WTC11 (cell line): ENCODE measurements at regions not wholly inside any gene's neighbourhood (a gene's known extent, or its start where the extent isn't known, plus 50 kb on each side); places are given as distances from the start of the nearest gene placed in this dataset.
"Not testable (repeated sequence)": the region's sequence is repeated elsewhere in the genome, so short reads cannot be mapped to it uniquely, and the experiment has no call there.

Experiments
- ATAC-seq: fragments of 200-7000 bp; cut with Tn5 transposase; 2 replicates; pipeline ENCODE4 v1.10.0; 2021; ENCODE audit warnings: mild to moderate bottlenecking, moderate library complexity
- CTCF ChIA-PET: fragments of 300-600 bp; sonication (Branson Sonifier 250); formaldehyde crosslinking; loops from one replicate; lab custom pipeline; 2021; ENCODE audit warnings: antibody characterized with exemption; lab: Charles Lee
- POLR2A ChIA-PET: fragments of 350-600 bp; sonication (Branson Sonifier 250); formaldehyde crosslinking; loops from one replicate; lab custom pipeline; 2021; ENCODE audit warnings: antibody characterized with exemption; lab: Charles Lee
- DNase-seq: peaks from one replicate; pipeline ENCODE4 v3.0.0; 2021; ENCODE audit warnings: low spot score
- H3K27ac Mint-ChIP-seq: 2 replicates; pipeline ENCODE4 v1.8.0; 2021; ENCODE audit warnings: mixed read lengths
- H3K27me3 Mint-ChIP-seq: 2 replicates; pipeline ENCODE4 v1.8.0; 2021; ENCODE audit warnings: low read depth, mild to moderate bottlenecking, moderate library complexity, mixed read lengths
- H3K36me3 Mint-ChIP-seq: 2 replicates; pipeline ENCODE4 v1.8.0; 2021; ENCODE audit warnings: mixed read lengths
- H3K4me1 Mint-ChIP-seq: 2 replicates; pipeline ENCODE4 v1.8.0; 2022; ENCODE audit warnings: mixed read lengths
- H3K4me3 Mint-ChIP-seq: 2 replicates; pipeline ENCODE4 v1.8.0; 2021; ENCODE audit warnings: mild to moderate bottlenecking, moderate library complexity, mixed read lengths
- H3K9me3 Mint-ChIP-seq: 2 replicates; pipeline ENCODE4 v1.8.0; 2021; ENCODE audit warnings: mixed read lengths
- AFF4 ChIP-seq: sonication (generic); formaldehyde crosslinking; IDR thresholded peaks from 2 replicates; pipeline ENCODE4 v1.8.1; 2023; ENCODE audit warnings: mild to moderate bottlenecking, missing genetic modification reagents, borderline replicate concordance
- ATF6 ChIP-seq: sonication (generic); formaldehyde crosslinking; IDR thresholded peaks from 2 replicates; pipeline ENCODE4 v1.8.1; 2023; ENCODE audit warnings: mild to moderate bottlenecking, missing genetic modification reagents
- CREM ChIP-seq: sonication (generic); formaldehyde crosslinking; IDR thresholded peaks from 2 replicates; pipeline ENCODE4 v1.8.1; 2022; ENCODE audit warnings: mild to moderate bottlenecking, missing genetic modification reagents, moderate library complexity
- EMX1 ChIP-seq: fragments of 250-450 bp; sonication (Bioruptor Pico); IDR thresholded peaks from 2 replicates; pipeline ENCODE4 v1.8.0; 2021; ENCODE audit warnings: mild to moderate bottlenecking
- ERG ChIP-seq: fragments of 250-450 bp; sonication (Bioruptor Pico); IDR thresholded peaks from 2 replicates; pipeline ENCODE4 v1.8.0; 2021; ENCODE audit warnings: mild to moderate bottlenecking
- FOXP4 ChIP-seq: sonication (generic); formaldehyde crosslinking; IDR thresholded peaks from 2 replicates; pipeline ENCODE4 v1.8.0; 2022; ENCODE audit warnings: mild to moderate bottlenecking, missing genetic modification reagents
- GTF2I ChIP-seq: fragments of 250-450 bp; sonication (Bioruptor Pico); conservative IDR thresholded peaks from 2 replicates; pipeline ENCODE4 v1.4.0; 2021; ENCODE audit warnings: mild to moderate bottlenecking
- HMGXB4 ChIP-seq: sonication (generic); formaldehyde crosslinking; IDR thresholded peaks from 2 replicates; pipeline ENCODE4 v1.8.1; 2023; ENCODE audit warnings: mild to moderate bottlenecking, moderate library complexity, missing genetic modification reagents
- IRF2 ChIP-seq: sonication (generic); formaldehyde crosslinking; IDR thresholded peaks from 2 replicates; pipeline ENCODE4 v1.8.0; 2022; ENCODE audit warnings: low read depth, missing genetic modification reagents, borderline replicate concordance
- OVOL2 ChIP-seq: fragments of 250-450 bp; sonication (Bioruptor Pico); IDR thresholded peaks from 2 replicates; pipeline ENCODE4 v1.9.0; 2021; ENCODE audit warnings: mild to moderate bottlenecking, borderline replicate concordance
- SOX15 ChIP-seq: fragments of 250-450 bp; sonication (Bioruptor Pico); IDR thresholded peaks from 2 replicates; pipeline ENCODE4 v1.9.0; 2021; ENCODE audit warnings: mild to moderate bottlenecking
- SP1 ChIP-seq: sonication (generic); formaldehyde crosslinking; conservative IDR thresholded peaks from 2 replicates; pipeline ENCODE4 v1.8.1; 2022; ENCODE audit warnings: missing genetic modification reagents
- TP53 ChIP-seq: sonication (generic); formaldehyde crosslinking; IDR thresholded peaks from 2 replicates; pipeline ENCODE4 v1.8.1; 2023; ENCODE audit warnings: mild to moderate bottlenecking, missing genetic modification reagents
- USF2 ChIP-seq: sonication (generic); formaldehyde crosslinking; IDR thresholded peaks from 2 replicates; pipeline ENCODE4 v1.8.1; 2023; ENCODE audit warnings: mild to moderate bottlenecking, missing genetic modification reagents, moderate library complexity
- ZNF138 ChIP-seq: sonication (generic); formaldehyde crosslinking; conservative IDR thresholded peaks from 2 replicates; pipeline ENCODE4 v1.8.1; 2022; ENCODE audit warnings: mild to moderate bottlenecking, moderate library complexity, missing genetic modification reagents
- ZNF219 ChIP-seq: sonication (generic); formaldehyde crosslinking; IDR thresholded peaks from 2 replicates; pipeline ENCODE4 v1.8.0; 2023; ENCODE audit warnings: missing genetic modification reagents, mild to moderate bottlenecking, borderline replicate concordance
- ZNF532 ChIP-seq: fragments of 250-450 bp; sonication (Bioruptor Pico); IDR thresholded peaks from 2 replicates; pipeline ENCODE4 v1.9.0; 2021; ENCODE audit warnings: mild to moderate bottlenecking, borderline replicate concordance
- ZNF671 ChIP-seq: fragments of 250-450 bp; sonication (Bioruptor Pico); IDR thresholded peaks from 2 replicates; pipeline ENCODE4 v1.8.0; 2021; ENCODE audit warnings: mild to moderate bottlenecking

GRCh38 chrX:67437821-67438220 is 106.0 kb upstream of the AR start (continued):
- no peak for TF ChIP-seq FOXP4 (CRISPR knock-in tag)
- no peak for TF ChIP-seq ZNF671 (CRISPR knock-in tag)
- TF ChIP-seq CREM, result no peak
- TF ChIP-seq IRF2 (CRISPR knock-in tag), result no peak
- TF ChIP-seq EMX1 (CRISPR knock-in tag), result no peak
- no peak for TF ChIP-seq SOX15 (CRISPR knock-in tag)
- TF ChIP-seq ZNF532 (CRISPR knock-in tag), result no peak
- no peak for TF ChIP-seq ZNF219 (CRISPR knock-in tag)
- TF ChIP-seq SP1, result no peak
- no peak for TF ChIP-seq ZNF138 (CRISPR knock-in tag)
- TF ChIP-seq TP53 (CRISPR knock-in tag), result no peak

- H3K4me3 Mint-ChIP-seq, H3K36me3 Mint-ChIP-seq, H3K9me3 Mint-ChIP-seq, POLR2A ChIA-PET, ATAC-seq, H3K4me1 Mint-ChIP-seq, H3K27me3 Mint-ChIP-seq, DNase-seq, H3K27ac Mint-ChIP-seq, CTCF ChIA-PET: not testable (repeated sequence)
Measured at GRCh38 chrX:67475259-67475658, 68.6 kb upstream of the AR start.

- DNase-seq, result no peak
- POLR2A ChIA-PET, result no interaction called here
- Mint-ChIP-seq H3K36me3 (no peaks in the 10 kb centered on the region), H3K27ac (no peak overlapping the region), H3K4me1 (no peaks in the 10 kb centered on the region), H3K9me3 (peaks cover 11% of the 10 kb centered on the region), H3K4me3 (no peak overlapping the region), H3K27me3 (no peaks in the 10 kb centered on the region; the same call in 1 of the 2 replicates)
- CTCF ChIA-PET, result no interaction called here
- ATAC-seq, result no peak
- TF ChIP-seq CREM (no peak), OVOL2 (CRISPR knock-in tag) (no peak), ERG (CRISPR knock-in tag) (no peak), GTF2I (CRISPR knock-in tag) (no peak), ATF6 (no peak), HMGXB4 (CRISPR knock-in tag) (no peak), TP53 (CRISPR knock-in tag) (no peak), USF2 (no peak), AFF4 (CRISPR knock-in tag) (no peak), SP1 (no peak)
Measured at GRCh38 chrX:67480789-67481188, 63.0 kb upstream of the AR start.
